ENCODE measurements at regions not wholly inside any gene's neighbourhood (a gene's known extent, or its start where the extent isn't known, plus 50 kb on each side); places are given as distances from the start of the nearest gene placed in this dataset.

GRCh38 chr18:60506190-60506589 lies 133.6 kb upstream of the MC4R start:
- no peak overlapping the region for H3K4me3 ChIP-seq (ENCODE audit: low read length)
- TF ChIP-seq CTCF (conservative IDR thresholded peaks at IDR 0.05; ENCODE audit: low read depth, low read length), result no peak
- DNase-seq (ENCODE audit: low read depth), result no peak

- no peak for DNase-seq (ENCODE audit: low read depth)
- H3K4me3 ChIP-seq (ENCODE audit: low read length), result no peak overlapping the region
- no peak for TF ChIP-seq CTCF (conservative IDR thresholded peaks at IDR 0.05; ENCODE audit: low read depth, low read length)
These were observed 134.1 kb upstream of the MC4R start for GRCh38 chr18:60506682-60507081.

GRCh38 chr18:60508108-60508507 lies 135.5 kb upstream of the MC4R start:
- DNase-seq (ENCODE audit: low read depth), result no peak
- no peak for TF ChIP-seq CTCF (conservative IDR thresholded peaks at IDR 0.05; ENCODE audit: low read depth, low read length)
- H3K4me3 ChIP-seq (ENCODE audit: low read length), result no peak overlapping the region

GRCh38 chr18:60534538-60534937 lies 162.0 kb upstream of the MC4R start:
- peak; percentile 15 for DNase-seq (ENCODE audit: low read depth)
- no peak for TF ChIP-seq CTCF (conservative IDR thresholded peaks at IDR 0.05; ENCODE audit: low read depth, low read length)
- no peak overlapping the region for H3K4me3 ChIP-seq (ENCODE audit: low read length)

- no peak overlapping the region for H3K4me3 ChIP-seq (ENCODE audit: low read length)
- DNase-seq (ENCODE audit: low read depth), result no peak
- TF ChIP-seq CTCF (conservative IDR thresholded peaks at IDR 0.05; ENCODE audit: low read depth, low read length), result no peak
These were observed 164.5 kb upstream of the MC4R start for GRCh38 chr18:60537074-60537473.

- no peak for TF ChIP-seq CTCF (conservative IDR thresholded peaks at IDR 0.05; ENCODE audit: low read depth, low read length)
- no peak overlapping the region for H3K4me3 ChIP-seq (ENCODE audit: low read length)
- DNase-seq (ENCODE audit: low read depth), result no peak
These were observed 166.3 kb upstream of the MC4R start for GRCh38 chr18:60538891-60539290.

GRCh38 chr18:60541661-60542060 lies 169.1 kb upstream of the MC4R start:
- no peak for TF ChIP-seq CTCF (conservative IDR thresholded peaks at IDR 0.05; ENCODE audit: low read depth, low read length)
- H3K4me3 ChIP-seq (ENCODE audit: low read length), result no peak overlapping the region
- DNase-seq (ENCODE audit: low read depth), result no peak
